ENCODE measurements at regions not wholly inside any gene's neighbourhood (a gene's known extent, or its start where the extent isn't known, plus 50 kb on each side); places are given as distances from the start of the nearest gene placed in this dataset.

GRCh38 chr7:41292487-41292886 lies 410.4 kb downstream of the INHBA start:
- Histone ChIP-seq H3K4me2 (no peak overlapping the region), H3K4me3 (no peak overlapping the region), H3K36me3 (no peaks in the 10 kb centered on the region), H3K4me1 (no peaks in the 10 kb centered on the region), H4K20me1 (ENCODE audit: low read depth) (no peaks in the 10 kb centered on the region), H3K9me3 (ENCODE audit: low read depth) (no peaks in the 10 kb centered on the region), H3K27ac (no peak overlapping the region), H3F3A (ENCODE audit: low read depth) (no peaks in the 10 kb centered on the region), H3K9ac (no peak overlapping the region), H3K79me2 (ENCODE audit: low read depth) (no peaks in the 10 kb centered on the region), H2AFZ (replicated peaks) (no peak overlapping the region), H3K27me3 (no peaks in the 10 kb centered on the region)
- H3K36me3 Mint-ChIP-seq: no peaks in the 10 kb centered on the region
- H3K9me3 Mint-ChIP-seq: no peaks in the 10 kb centered on the region
- no peaks in the 10 kb centered on the region for H3K27me3 Mint-ChIP-seq (ENCODE audit: insufficient read depth, low read depth)
- DNase-seq (ENCODE audit: low spot score): no peak
- H3K4me3 Mint-ChIP-seq: no peak overlapping the region
- no peaks in the 10 kb centered on the region for H3K4me1 Mint-ChIP-seq
- TF ChIP-seq EZH2 (IDR thresholded peaks at IDR 0.05) (no peak), EZH2phosphoT487 (IDR thresholded peaks at IDR 0.05) (no peak), CTCF (IDR thresholded peaks at IDR 0.05) (no peak)
- H3K27ac Mint-ChIP-seq: no peak overlapping the region

GRCh38 chr7:41287559-41288335 lies 415.1 kb downstream of the INHBA start:
- Histone ChIP-seq H3K9ac (no peak overlapping the region), H3K4me2 (no peak overlapping the region), H3K36me3 (no peaks in the 10 kb centered on the region), H3K27ac (no peak overlapping the region), H3K27me3 (no peaks in the 10 kb centered on the region), H3K79me2 (ENCODE audit: low read depth) (no peaks in the 10 kb centered on the region), H3F3A (ENCODE audit: low read depth) (no peaks in the 10 kb centered on the region), H4K20me1 (ENCODE audit: low read depth) (no peaks in the 10 kb centered on the region), H3K4me3 (no peak overlapping the region), H3K9me3 (ENCODE audit: low read depth) (no peaks in the 10 kb centered on the region), H2AFZ (replicated peaks) (no peak overlapping the region), H3K4me1 (no peaks in the 10 kb centered on the region)
- no peak overlapping the region for H3K27ac Mint-ChIP-seq
- no peaks in the 10 kb centered on the region for H3K36me3 Mint-ChIP-seq
- no peak overlapping the region for H3K4me3 Mint-ChIP-seq
- H3K27me3 Mint-ChIP-seq (ENCODE audit: insufficient read depth, low read depth): peaks cover 3% of the 10 kb centered on the region
- DNase-seq (ENCODE audit: low spot score): no peak
- no peaks in the 10 kb centered on the region for H3K4me1 Mint-ChIP-seq
- no peaks in the 10 kb centered on the region for H3K9me3 Mint-ChIP-seq
- TF ChIP-seq EZH2phosphoT487 (IDR thresholded peaks at IDR 0.05) (no peak), CTCF (IDR thresholded peaks at IDR 0.05) (no peak), EZH2 (IDR thresholded peaks at IDR 0.05) (no peak)

- H3F3A ChIP-seq (ENCODE audit: low read depth): no peaks in the 10 kb centered on the region
- Mint-ChIP-seq H3K27ac (no peak overlapping the region), H3K4me1 (peaks cover 2% of the 10 kb centered on the region), H3K4me3 (no peak overlapping the region), H3K36me3 (no peaks in the 10 kb centered on the region), H3K9me3 (no peaks in the 10 kb centered on the region), H3K27me3 (ENCODE audit: insufficient read depth, low read depth) (peaks cover 4% of the 10 kb centered on the region)
- H3K36me3 ChIP-seq: no peaks in the 10 kb centered on the region
- H4K20me1 ChIP-seq (ENCODE audit: low read depth): no peaks in the 10 kb centered on the region
- H3K4me2 ChIP-seq: no peak overlapping the region
- H2AFZ ChIP-seq (replicated peaks): no peak overlapping the region
- no peak for TF ChIP-seq EZH2 (IDR thresholded peaks at IDR 0.05)
- TF ChIP-seq EZH2phosphoT487 (IDR thresholded peaks at IDR 0.05): no peak
- TF ChIP-seq CTCF (IDR thresholded peaks at IDR 0.05): no peak
- H3K4me3 ChIP-seq: no peak overlapping the region
- H3K9me3 ChIP-seq (ENCODE audit: low read depth): no peaks in the 10 kb centered on the region
- H3K4me1 ChIP-seq: no peaks in the 10 kb centered on the region
- DNase-seq (ENCODE audit: low spot score): no peak
- no peaks in the 10 kb centered on the region for H3K27me3 ChIP-seq
- H3K9ac ChIP-seq: no peak overlapping the region
- no peaks in the 10 kb centered on the region for H3K79me2 ChIP-seq (ENCODE audit: low read depth)
- no peak overlapping the region for H3K27ac ChIP-seq
These were observed 422.4 kb downstream of the INHBA start for GRCh38 chr7:41280491-41280890.

Data from neural progenitor cell (in vitro differentiated cells).